ENCODE measurements at regions not wholly inside any gene's neighbourhood (a gene's known extent, or its start where the extent isn't known, plus 50 kb on each side); places are given as distances from the start of the nearest gene placed in this dataset.
A peak's percentile ranks its signal among the peaks of the same experiment; 100 is the strongest.

GRCh38 chr11:116199182-116199581, 573.6 kb downstream of the BUD13 start:
- no CpG with 5 or more reads among the region's 10 CpGs for WGBS, 2 donors (ENCODE audit: extremely low coverage in 2 of 2, insufficient read length in 2 of 2, insufficient replicate concordance in 1 of 2)
- Histone ChIP-seq H2AFZ (ENCODE audit: low read length) (no peak overlapping the region), H2AK5ac (ENCODE audit: low read depth, low read length) (peak overlapping the region; percentile 42), H3K23ac (ENCODE audit: low read depth, low read length, poor library complexity) (no peak overlapping the region), H3K9me3 (replicated peaks in 1 of 2; ENCODE audit: control insufficient read depth in 2 of 2, insufficient read depth in 1 of 2, low read depth in 1 of 2, low read length in 2 of 2) (no peaks in the 10 kb centered on the region), H2BK120ac (ENCODE audit: low read depth, low read length) (peak overlapping the region; percentile 55), H3K27ac (replicated peaks; ENCODE audit: low read length) (no peak overlapping the region), H3K14ac (ENCODE audit: low read length) (peak overlapping the region; percentile 11), H2BK12ac (ENCODE audit: low read length) (no peak overlapping the region), H3K4me2 (ENCODE audit: insufficient read depth, low read length, poor library complexity, severe bottlenecking) (no peak overlapping the region), H3K27me3 (ENCODE audit: control insufficient read depth in 3 of 3, insufficient read depth in 3 of 3, low read depth in 1 of 3, low read length in 3 of 3) (no peaks in the 10 kb centered on the region), H4K8ac (ENCODE audit: low read depth, low read length) (no peak overlapping the region), H3K36me3 (replicated peaks in 1 of 2; ENCODE audit: control insufficient read depth in 2 of 2, insufficient read depth in 2 of 2, low read length in 2 of 2) (no peaks in the 10 kb centered on the region), H3K9ac (ENCODE audit: low read depth, low read length, poor library complexity) (no peak overlapping the region), H2BK5ac (ENCODE audit: low read length) (no peak overlapping the region), H3K18ac (ENCODE audit: low read length) (peak overlapping the region; percentile 9), H3K79me1 (ENCODE audit: low read depth, low read length) (no peaks in the 10 kb centered on the region), H3K4me1 (ENCODE audit: control insufficient read depth in 2 of 2, insufficient read depth in 1 of 2, low read depth in 1 of 2, low read length in 2 of 2) (peaks cover 3% of the 10 kb centered on the region in 2 donors), H4K91ac (ENCODE audit: low read depth, low read length, poor library complexity) (peak overlapping the region; percentile 6), H3K4me3 (ENCODE audit: low read length in 2 of 2) (no peak overlapping the region), H3K4ac (ENCODE audit: low read length) (no peak overlapping the region), H2BK15ac (ENCODE audit: low read length) (peak overlapping the region; percentile 68)
- DNase-seq (ENCODE audit: low spot score) = no peak

GRCh38 chr11:116194156-116194904, 578.5 kb downstream of the BUD13 start:
- H3K79me1 ChIP-seq (ENCODE audit: low read depth, low read length) = no peaks in the 10 kb centered on the region
- peaks cover 15 to 17% of the 10 kb centered on the region in 2 donors for H3K4me1 ChIP-seq (ENCODE audit: control insufficient read depth in 2 of 2, insufficient read depth in 1 of 2, low read depth in 1 of 2, low read length in 2 of 2)
- no peak overlapping the region for H2AK5ac ChIP-seq (ENCODE audit: low read depth, low read length)
- peak overlapping the region; percentile 24 for H3K18ac ChIP-seq (ENCODE audit: low read length)
- H3K9ac ChIP-seq (ENCODE audit: low read depth, low read length, poor library complexity) = no peak overlapping the region
- peak overlapping the region; percentile 89 for H2AFZ ChIP-seq (ENCODE audit: low read length)
- H2BK5ac ChIP-seq (ENCODE audit: low read length) = no peak overlapping the region
- no peaks in the 10 kb centered on the region for H3K27me3 ChIP-seq (ENCODE audit: control insufficient read depth in 3 of 3, insufficient read depth in 3 of 3, low read depth in 1 of 3, low read length in 3 of 3)
- H2BK12ac ChIP-seq (ENCODE audit: low read length) = peak overlapping the region; percentile 59
- H2BK15ac ChIP-seq (ENCODE audit: low read length) = peak overlapping the region; percentile 25
- H3K4me2 ChIP-seq (ENCODE audit: insufficient read depth, low read length, poor library complexity, severe bottlenecking) = no peak overlapping the region
- no peak overlapping the region for H3K23ac ChIP-seq (ENCODE audit: low read depth, low read length, poor library complexity)
- H4K91ac ChIP-seq (ENCODE audit: low read depth, low read length, poor library complexity) = no peak overlapping the region
- H2BK120ac ChIP-seq (ENCODE audit: low read depth, low read length) = no peak overlapping the region
- H3K4ac ChIP-seq (ENCODE audit: low read length) = no peak overlapping the region
- no peak overlapping the region for H3K14ac ChIP-seq (ENCODE audit: low read length)
- no CpG with 5 or more reads among the region's 5 CpGs for WGBS, 2 donors (ENCODE audit: extremely low coverage in 2 of 2, insufficient read length in 2 of 2, insufficient replicate concordance in 1 of 2)
- no peak for DNase-seq (ENCODE audit: low spot score)
- no peak overlapping the region for H3K27ac ChIP-seq (replicated peaks; ENCODE audit: low read length)
- no peaks in the 10 kb centered on the region for H3K36me3 ChIP-seq (replicated peaks in 1 of 2; ENCODE audit: control insufficient read depth in 2 of 2, insufficient read depth in 2 of 2, low read length in 2 of 2)
- no peak overlapping the region for H4K8ac ChIP-seq (ENCODE audit: low read depth, low read length)
- peak overlapping the region in 1 of 2 donors; percentile 50 for H3K4me3 ChIP-seq (ENCODE audit: low read length in 2 of 2)
- no peaks in the 10 kb centered on the region for H3K9me3 ChIP-seq (replicated peaks in 1 of 2; ENCODE audit: control insufficient read depth in 2 of 2, insufficient read depth in 1 of 2, low read depth in 1 of 2, low read length in 2 of 2)

- H2BK5ac ChIP-seq (ENCODE audit: low read length) = peak overlapping the region; percentile 68
- peak overlapping the region; percentile 89 for H2AFZ ChIP-seq (ENCODE audit: low read length)
- peak overlapping the region; percentile 60 for H2BK15ac ChIP-seq (ENCODE audit: low read length)
- H3K27ac ChIP-seq (replicated peaks; ENCODE audit: low read length) = peak overlapping the region; percentile 63
- no peaks in the 10 kb centered on the region for H3K27me3 ChIP-seq (ENCODE audit: control insufficient read depth in 3 of 3, insufficient read depth in 3 of 3, low read depth in 1 of 3, low read length in 3 of 3)
- H3K36me3 ChIP-seq (replicated peaks in 1 of 2; ENCODE audit: control insufficient read depth in 2 of 2, insufficient read depth in 2 of 2, low read length in 2 of 2) = no peaks in the 10 kb centered on the region
- peaks cover 17 to 19% of the 10 kb centered on the region in 2 donors for H3K4me1 ChIP-seq (ENCODE audit: control insufficient read depth in 2 of 2, insufficient read depth in 1 of 2, low read depth in 1 of 2, low read length in 2 of 2)
- H3K14ac ChIP-seq (ENCODE audit: low read length) = no peak overlapping the region
- H3K4me2 ChIP-seq (ENCODE audit: insufficient read depth, low read length, poor library complexity, severe bottlenecking) = peak overlapping the region; percentile 81
- H3K23ac ChIP-seq (ENCODE audit: low read depth, low read length, poor library complexity) = no peak overlapping the region
- no peaks in the 10 kb centered on the region for H3K79me1 ChIP-seq (ENCODE audit: low read depth, low read length)
- no CpG with 5 or more reads among the region's 34 CpGs for WGBS, 2 donors (ENCODE audit: extremely low coverage in 2 of 2, insufficient read length in 2 of 2, insufficient replicate concordance in 1 of 2)
- no peak overlapping the region for H2AK5ac ChIP-seq (ENCODE audit: low read depth, low read length)
- peak overlapping the region; percentile 89 for H3K9ac ChIP-seq (ENCODE audit: low read depth, low read length, poor library complexity)
- peak overlapping the region; percentile 59 for H4K91ac ChIP-seq (ENCODE audit: low read depth, low read length, poor library complexity)
- H4K8ac ChIP-seq (ENCODE audit: low read depth, low read length) = no peak overlapping the region
- no peak overlapping the region for H2BK12ac ChIP-seq (ENCODE audit: low read length)
- peak; percentile 51 for DNase-seq (ENCODE audit: low spot score)
- peak overlapping the region; percentile 69 for H2BK120ac ChIP-seq (ENCODE audit: low read depth, low read length)
- no peak overlapping the region for H3K4ac ChIP-seq (ENCODE audit: low read length)
- H3K9me3 ChIP-seq (replicated peaks in 1 of 2; ENCODE audit: control insufficient read depth in 2 of 2, insufficient read depth in 1 of 2, low read depth in 1 of 2, low read length in 2 of 2) = no peaks in the 10 kb centered on the region
- H3K18ac ChIP-seq (ENCODE audit: low read length) = peak overlapping the region; percentile 90
- H3K4me3 ChIP-seq (ENCODE audit: low read length in 2 of 2) = peak overlapping the region; percentile 50 to 77
Observed at GRCh38 chr11:116193321-116194131, 579.3 kb downstream of the BUD13 start.

Measured in neuronal stem cell (in vitro differentiated cells).